Prostate gland (tissue), 2 donors: ENCODE measurements at regions not wholly inside any gene's neighbourhood (a gene's known extent, or its start where the extent isn't known, plus 50 kb on each side); places are given as distances from the start of the nearest gene placed in this dataset.
"Not testable (repeated sequence)": the region's sequence is repeated elsewhere in the genome, so short reads cannot be mapped to it uniquely, and the experiment has no call there.

Experiments used
- DNase-seq: peaks from one replicate; pipeline ENCODE4 v3.0.0-alpha.2; 2019; ENCODE audit warnings: low spot score
- H3K27ac ChIP-seq, 2 donors: fragments of 200-600 bp; sonication (generic); 2 replicates each; pipeline ENCODE4 v1.5.1; 2017 to 2019
- H3K27me3 ChIP-seq: fragments of 200-600 bp; sonication (generic); replicated peaks from 2 replicates; pipeline ENCODE4 v1.5.1; 2019; ENCODE audit not compliant: insufficient read depth
- H3K36me3 ChIP-seq, 2 donors: fragments of 200-600 bp; sonication (generic); 1 replicate in 1 of 2; 2 replicates in 1 of 2; pipeline versions ENCODE4 v1.5.1 to v1.8.1; 2017 to 2019
- H3K4me1 ChIP-seq: fragments of 200-600 bp; sonication (generic); replicated peaks from 2 replicates; pipeline ENCODE4 v1.5.1; 2019
- H3K4me3 ChIP-seq, 2 donors: fragments of 200-600 bp; sonication (generic); 2 replicates each; pipeline ENCODE4 v1.5.1; 2017 to 2019
- H3K9me3 ChIP-seq: fragments of 200-600 bp; sonication (generic); 2 replicates; pipeline ENCODE4 v1.5.1; 2017
- WGBS: methylation state at CpG from one replicate; pipeline ENCODE4 v1.1.5; 2018; 5-methylcytosine and 5-hydroxymethylcytosine counted together
- intact Hi-C: fragments of 100-400 bp; cut with DNase I; formaldehyde crosslinking; loops from one replicate; pipeline ENCODE4 v1.14.2; 2022

DNA sequence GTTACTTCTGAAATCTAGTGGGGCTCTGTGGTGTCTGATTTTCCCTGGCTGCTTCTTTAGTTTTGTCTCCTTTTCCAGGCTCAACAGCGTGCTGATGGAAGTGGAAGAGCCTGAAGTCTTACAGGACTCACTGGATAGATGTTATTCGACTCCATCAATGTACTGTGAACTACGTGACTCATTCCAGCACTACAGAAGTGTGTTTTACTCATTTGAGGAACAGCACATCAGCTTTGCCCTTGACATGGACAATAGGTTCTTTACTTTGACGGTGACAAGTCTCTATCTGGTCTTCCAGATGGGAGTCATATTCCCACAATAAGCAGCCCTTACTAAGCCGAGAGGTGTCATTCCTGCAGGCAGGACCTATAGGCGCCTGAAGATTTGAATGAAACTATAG lies 51.1 kb downstream of the NBPF8 start:
- H3K4me1 ChIP-seq, H3K27ac ChIP-seq, H3K27me3 ChIP-seq, H3K9me3 ChIP-seq, H3K36me3 ChIP-seq, DNase-seq, H3K4me3 ChIP-seq, intact Hi-C loops: not testable (repeated sequence)
- 88% methylated on average over 6 of the region's 6 CpGs for WGBS

DNA sequence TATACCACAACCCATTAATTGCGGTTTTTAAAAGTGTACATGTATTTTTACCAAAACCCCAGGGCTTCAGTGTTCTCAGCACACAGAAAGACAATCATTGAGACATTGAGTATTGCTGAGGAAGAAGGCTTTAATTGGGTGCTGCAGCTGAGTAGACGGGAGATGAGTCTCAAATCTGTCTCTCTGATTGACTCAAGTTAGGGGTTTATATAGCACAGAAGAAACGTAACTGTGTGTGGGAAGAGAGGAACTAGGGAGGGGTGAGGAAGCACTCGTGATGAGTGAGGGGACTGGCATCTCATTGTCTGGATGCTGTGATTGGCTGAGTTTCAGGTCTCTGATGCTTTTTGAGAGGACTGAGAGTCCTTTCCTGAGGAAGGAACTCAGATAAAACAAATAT lies 62.8 kb downstream of the NBPF8 start:
- H3K27ac ChIP-seq, H3K4me3 ChIP-seq, H3K27me3 ChIP-seq, DNase-seq, H3K4me1 ChIP-seq, H3K36me3 ChIP-seq, H3K9me3 ChIP-seq, intact Hi-C loops: not testable (repeated sequence)
- 74% methylated on average over 4 of the region's 4 CpGs for WGBS

DNA sequence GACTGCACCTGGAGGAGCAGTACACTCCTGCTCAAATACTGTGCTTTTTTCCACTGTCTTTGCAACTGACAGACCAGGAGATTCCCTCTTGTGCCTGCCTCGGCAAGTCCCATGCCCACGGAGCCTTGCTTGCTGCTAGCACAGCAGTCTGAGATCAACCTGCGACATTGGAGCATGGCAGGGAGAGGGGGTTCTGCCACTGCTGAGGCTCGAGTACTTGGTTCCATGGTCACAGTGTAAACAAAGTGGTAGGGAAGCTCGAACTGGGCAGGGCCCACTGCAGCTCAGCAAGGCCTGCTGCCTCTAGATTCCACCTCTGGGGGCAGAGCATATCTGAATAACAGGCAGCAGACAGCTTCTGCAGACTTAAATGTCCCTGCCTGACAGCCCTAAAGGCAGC lies 63.6 kb downstream of the NBPF8 start:
- WGBS, result 95% methylated on average over 3 of the region's 5 CpGs

DNA sequence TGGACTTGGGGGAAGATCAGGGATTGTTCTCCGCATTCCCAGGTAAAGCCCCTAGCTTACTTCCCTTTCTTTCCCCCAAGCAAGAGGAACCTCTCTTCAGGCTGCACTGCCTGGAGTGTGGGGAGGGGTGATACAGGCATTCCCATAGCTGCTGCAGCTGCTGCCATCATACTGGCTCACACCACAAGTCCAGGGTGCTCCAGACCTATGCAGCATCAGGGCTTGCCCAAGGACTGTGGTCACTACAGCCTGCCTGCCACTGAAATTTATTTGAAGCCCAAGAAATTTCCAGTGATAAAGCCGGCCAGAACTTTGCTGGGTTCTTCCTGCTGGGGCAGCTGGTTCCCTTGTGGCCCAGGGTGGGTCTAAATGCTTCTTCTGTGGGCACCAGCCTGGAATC lies 72.7 kb downstream of the NBPF8 start:
- H3K4me3 ChIP-seq, H3K9me3 ChIP-seq, H3K27ac ChIP-seq, H3K27me3 ChIP-seq, intact Hi-C loops, H3K4me1 ChIP-seq, DNase-seq, H3K36me3 ChIP-seq: not testable (repeated sequence)
- no CpG with 5 or more reads among the region's 2 CpGs for WGBS

More for the DNA sequence above, 63.6 kb downstream of the NBPF8 start:
- H3K4me1 ChIP-seq, H3K9me3 ChIP-seq, H3K4me3 ChIP-seq, DNase-seq, intact Hi-C loops, H3K27me3 ChIP-seq, H3K27ac ChIP-seq, H3K36me3 ChIP-seq: not testable (repeated sequence)

DNA sequence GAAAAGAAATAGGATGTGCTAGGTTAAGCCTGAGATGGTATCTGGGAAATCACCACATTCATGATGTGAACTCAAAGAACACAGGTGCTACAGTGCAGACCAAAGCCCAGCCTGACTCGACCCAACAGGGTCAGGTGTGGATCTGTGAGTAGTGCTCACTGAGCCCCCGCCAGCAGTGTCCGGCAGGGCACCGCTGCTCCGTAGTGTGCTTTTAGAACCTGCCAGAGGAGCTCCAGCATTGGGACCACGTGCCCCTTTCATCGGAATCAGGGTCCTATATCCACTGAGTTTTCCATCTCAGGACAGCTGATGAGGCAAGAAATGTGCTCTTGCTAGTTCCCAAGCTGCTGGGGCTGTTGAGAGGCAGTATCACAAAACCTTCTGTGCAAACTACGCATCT lies 74.4 kb downstream of the NBPF8 start:
- WGBS, result 98% methylated on average over 8 of the region's 8 CpGs
- intact Hi-C loops, H3K27ac ChIP-seq, H3K4me1 ChIP-seq, H3K27me3 ChIP-seq, H3K4me3 ChIP-seq, DNase-seq, H3K9me3 ChIP-seq, H3K36me3 ChIP-seq: not testable (repeated sequence)

DNA sequence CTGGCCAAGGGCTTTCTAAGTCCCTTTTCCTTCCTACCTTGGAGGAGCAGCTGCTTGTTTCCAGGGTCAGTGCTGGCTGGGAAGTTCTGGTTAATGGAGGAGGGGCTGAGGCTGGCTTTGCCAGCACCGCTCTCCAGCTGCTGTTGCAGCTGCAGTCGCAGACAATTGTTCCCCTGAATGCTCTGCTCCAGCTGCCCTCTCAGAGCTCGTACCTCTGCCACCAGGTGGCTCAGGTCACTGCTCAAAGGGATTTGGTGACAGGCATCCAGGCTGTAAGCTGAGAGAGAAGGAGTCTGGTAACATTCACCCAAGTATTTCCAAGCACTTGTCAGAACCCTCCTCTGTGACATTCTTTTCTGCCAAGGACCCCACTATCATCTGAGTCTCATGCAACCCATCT lies 82.3 kb downstream of the NBPF8 start:
- no CpG with 5 or more reads among the region's 3 CpGs for WGBS
- DNase-seq, intact Hi-C loops, H3K36me3 ChIP-seq, H3K9me3 ChIP-seq, H3K4me3 ChIP-seq, H3K27ac ChIP-seq, H3K27me3 ChIP-seq, H3K4me1 ChIP-seq: not testable (repeated sequence)

DNA sequence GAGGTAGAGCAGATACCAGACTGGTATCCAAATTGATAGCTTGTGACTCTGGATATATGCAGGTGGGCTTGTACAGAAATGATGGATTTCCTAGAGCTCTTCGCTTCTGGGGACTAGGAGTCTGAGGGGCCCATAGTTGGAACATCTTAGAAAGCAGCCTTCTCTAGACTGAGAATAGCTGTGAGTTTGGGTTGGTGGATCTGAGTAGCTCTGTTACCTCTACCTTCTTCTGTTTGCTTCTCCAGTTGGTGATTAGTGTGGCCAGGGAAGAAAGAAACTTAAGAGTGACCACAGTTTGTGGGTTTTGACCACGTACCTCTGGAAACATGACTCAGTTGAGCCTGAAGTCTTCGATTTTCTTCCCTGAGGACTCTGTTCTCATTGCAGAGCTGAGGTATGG lies 88.4 kb downstream of the NBPF8 start:
- H3K27ac ChIP-seq, intact Hi-C loops, H3K36me3 ChIP-seq, H3K4me3 ChIP-seq, H3K27me3 ChIP-seq, H3K4me1 ChIP-seq, DNase-seq, H3K9me3 ChIP-seq: not testable (repeated sequence)
- 92% methylated on average over 2 of the region's 3 CpGs for WGBS

DNA sequence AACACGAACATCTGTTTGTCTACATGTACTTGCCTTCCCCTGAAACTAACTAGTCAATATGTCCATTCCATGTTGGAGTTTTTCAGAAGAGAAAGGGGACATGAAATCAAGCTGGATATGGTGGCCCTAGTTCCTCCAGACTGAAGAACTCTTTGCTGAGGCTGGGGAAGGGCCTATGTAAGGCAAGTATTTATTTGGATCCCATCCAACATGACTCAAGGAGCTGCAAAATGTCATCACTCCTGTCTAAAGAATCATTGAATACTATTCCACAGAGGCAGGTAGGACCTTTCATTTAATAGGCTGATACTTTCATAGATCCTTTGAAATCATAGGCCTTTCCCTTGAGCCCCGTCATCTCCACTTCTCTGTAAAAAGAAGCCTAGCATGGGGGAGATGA lies 91.5 kb downstream of the NBPF8 start:
- intact Hi-C loops, DNase-seq, H3K4me1 ChIP-seq, H3K4me3 ChIP-seq, H3K36me3 ChIP-seq, H3K9me3 ChIP-seq, H3K27me3 ChIP-seq, H3K27ac ChIP-seq: not testable (repeated sequence)
- WGBS, result 94% methylated on average over 2 of the region's 2 CpGs

DNA sequence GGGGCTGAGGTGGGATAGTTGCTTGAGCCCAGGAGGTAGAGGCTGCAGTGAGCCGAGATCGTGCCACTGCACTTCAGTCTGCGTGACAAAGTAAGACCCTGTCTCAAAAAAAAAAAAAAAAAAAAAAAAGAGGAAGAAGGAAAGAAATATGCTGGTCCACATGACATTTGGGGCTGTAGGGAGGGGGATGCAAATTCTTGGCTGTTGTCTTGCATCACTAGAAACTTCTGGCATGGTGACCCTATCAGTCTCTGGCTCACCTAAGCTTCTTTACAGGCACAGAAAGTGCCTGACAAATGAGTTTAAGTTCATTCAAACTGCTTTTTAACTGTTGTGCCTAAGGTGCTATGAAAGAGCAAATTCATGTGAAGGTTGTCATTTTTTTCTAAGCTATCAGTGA lies 93.5 kb downstream of the NBPF8 start:
- intact Hi-C loops, result not testable (repeated sequence)

DNA sequence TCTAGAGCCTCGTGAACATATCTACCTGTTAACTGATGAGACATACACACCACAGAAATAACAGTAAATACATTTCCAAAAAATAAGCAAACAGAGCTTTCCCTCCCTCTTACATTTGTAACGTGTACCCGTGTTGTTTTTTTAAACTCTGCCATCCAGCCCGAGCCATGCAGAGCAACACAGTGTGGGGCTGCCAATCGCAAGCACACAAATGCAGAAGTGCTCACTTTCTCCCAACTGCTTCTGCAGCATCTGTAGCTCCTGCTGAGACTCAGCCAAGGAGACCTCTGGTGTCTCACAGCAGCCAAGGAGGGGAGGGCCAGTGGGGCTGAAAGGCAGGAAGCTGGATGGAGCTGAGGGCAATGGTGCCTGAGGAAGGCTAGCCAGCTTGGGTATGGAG lies 94.4 kb downstream of the NBPF8 start:
- H3K4me3 ChIP-seq, H3K27me3 ChIP-seq, H3K27ac ChIP-seq, DNase-seq, intact Hi-C loops, H3K4me1 ChIP-seq, H3K36me3 ChIP-seq, H3K9me3 ChIP-seq: not testable (repeated sequence)
- 100% methylated on average over 1 of the region's 5 CpGs for WGBS

More for the DNA sequence above, 93.5 kb downstream of the NBPF8 start:
- not testable (repeated sequence) for H3K36me3 ChIP-seq, DNase-seq, H3K27me3 ChIP-seq, H3K27ac ChIP-seq, H3K4me3 ChIP-seq, H3K9me3 ChIP-seq, H3K4me1 ChIP-seq
- WGBS, result 80% methylated on average over 3 of the region's 3 CpGs

DNA sequence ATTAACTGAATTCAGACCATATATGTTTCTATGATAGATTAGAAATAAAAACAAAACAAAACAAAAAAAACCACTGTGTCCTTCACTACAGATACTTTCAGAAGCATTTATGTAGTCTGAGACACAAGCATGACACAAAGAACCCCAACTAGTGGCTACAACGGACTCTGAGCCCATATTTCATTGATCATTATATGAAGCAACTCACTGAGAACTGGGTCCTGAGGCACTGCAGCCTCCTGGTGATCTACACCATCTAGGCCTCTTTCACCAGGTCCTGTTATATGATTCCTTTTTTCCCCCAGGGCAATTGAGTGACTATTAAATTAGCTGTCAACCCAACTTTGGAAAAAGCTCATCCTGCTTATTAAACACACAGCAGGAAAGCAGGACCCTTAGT lies 98.3 kb downstream of the NBPF8 start:
- intact Hi-C loops, H3K27me3 ChIP-seq: not testable (repeated sequence)

DNA sequence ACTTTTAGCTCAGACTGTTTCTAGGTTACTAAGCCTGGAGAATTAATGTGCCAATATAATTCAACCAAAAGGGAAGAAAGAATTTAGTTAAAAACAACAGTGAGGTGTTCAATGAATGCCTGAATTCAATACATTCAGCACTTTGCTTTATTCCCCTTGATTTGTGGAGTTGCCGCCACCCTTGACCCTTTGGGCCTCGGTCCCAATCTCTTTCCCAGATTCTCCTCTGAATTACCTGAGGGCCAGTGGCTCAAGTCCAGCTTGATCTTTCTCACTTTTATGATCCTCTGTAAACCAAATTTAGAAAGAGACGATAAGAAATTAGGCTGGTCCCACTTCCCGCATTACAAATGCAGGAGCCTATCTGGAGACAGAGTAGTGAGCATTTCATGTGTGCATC lies 98.7 kb downstream of the NBPF8 start:
- intact Hi-C loops, H3K27me3 ChIP-seq, H3K27ac ChIP-seq, H3K36me3 ChIP-seq, H3K9me3 ChIP-seq, H3K4me3 ChIP-seq, DNase-seq, H3K4me1 ChIP-seq: not testable (repeated sequence)
- no CpG with 5 or more reads among the region's 4 CpGs for WGBS

More for the DNA sequence above, 98.3 kb downstream of the NBPF8 start:
- H3K4me1 ChIP-seq, DNase-seq, H3K9me3 ChIP-seq, H3K36me3 ChIP-seq, H3K27ac ChIP-seq, H3K4me3 ChIP-seq: not testable (repeated sequence)
- WGBS, result no CpG with 5 or more reads among the region's 1 CpG

DNA sequence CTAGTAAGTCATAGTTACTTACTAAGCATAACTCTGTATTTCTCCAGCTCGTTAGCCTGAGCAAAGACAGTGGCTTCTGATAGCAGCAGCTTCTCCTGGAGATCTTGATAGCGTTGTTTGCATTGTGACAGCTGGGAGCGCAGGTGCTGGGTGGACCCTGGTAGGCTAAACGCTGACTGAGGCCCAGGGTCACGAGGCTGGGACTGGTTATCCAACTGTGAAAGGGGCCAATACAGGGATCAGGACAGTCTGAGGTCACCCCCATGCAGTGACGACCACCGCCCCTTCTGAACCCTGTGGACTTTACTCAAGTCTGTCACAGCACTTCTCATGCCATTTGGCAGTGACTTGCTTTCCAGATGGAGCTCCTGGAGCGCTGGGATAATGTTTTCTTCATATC lies 104.4 kb downstream of the NBPF8 start:
- H3K4me3 ChIP-seq, H3K27me3 ChIP-seq, intact Hi-C loops, H3K36me3 ChIP-seq, H3K9me3 ChIP-seq, H3K27ac ChIP-seq, H3K4me1 ChIP-seq, DNase-seq: not testable (repeated sequence)
- WGBS, result 60% methylated on average over 1 of the region's 8 CpGs

DNA sequence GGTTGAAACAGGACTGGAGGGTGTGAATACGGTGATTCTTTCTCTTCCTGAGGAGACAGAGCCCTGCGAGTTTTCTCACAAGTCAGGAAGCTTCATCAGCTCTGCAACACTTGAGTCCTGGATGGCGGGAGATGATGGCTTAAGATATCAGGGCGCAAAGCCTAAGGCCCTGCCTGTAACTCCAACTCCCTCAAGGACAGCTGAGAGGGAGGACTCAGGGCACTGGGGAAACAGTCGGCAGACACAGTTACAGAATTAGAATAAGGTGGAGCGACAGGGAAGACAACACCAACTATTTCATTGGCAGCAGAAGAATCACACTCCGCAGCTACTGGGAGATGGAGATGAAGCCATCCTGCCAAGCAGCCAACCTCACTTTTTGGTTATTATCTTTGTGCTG lies 109.6 kb downstream of the NBPF8 start:
- H3K4me1 ChIP-seq, H3K27ac ChIP-seq, H3K36me3 ChIP-seq, H3K27me3 ChIP-seq, H3K9me3 ChIP-seq, H3K4me3 ChIP-seq, DNase-seq, intact Hi-C loops: not testable (repeated sequence)
- WGBS, result 100% methylated on average over 1 of the region's 7 CpGs
